AG10803 (cell line): ENCODE measurements at regions not wholly inside any gene's neighbourhood (a gene's known extent, or its start where the extent isn't known, plus 50 kb on each side); places are given as distances from the start of the nearest gene placed in this dataset.

Source experiments
- DNase-seq: peaks from one replicate; pipeline ENCODE4 v3.0.0; 2010; ENCODE audit warnings: low read depth
- H3K4me3 ChIP-seq: 2 replicates; pipeline ENCODE4 v1.5.1; 2011; ENCODE audit warnings: mild to moderate bottlenecking, low read length, control low read depth
- TF ChIP-seq, protein P1 (sequence below): conservative IDR thresholded peaks from 2 replicates; pipeline ENCODE4 v1.5.1; 2011; ENCODE audit warnings: mild to moderate bottlenecking, low read length, control low read depth, inconsistent platforms

DNA sequence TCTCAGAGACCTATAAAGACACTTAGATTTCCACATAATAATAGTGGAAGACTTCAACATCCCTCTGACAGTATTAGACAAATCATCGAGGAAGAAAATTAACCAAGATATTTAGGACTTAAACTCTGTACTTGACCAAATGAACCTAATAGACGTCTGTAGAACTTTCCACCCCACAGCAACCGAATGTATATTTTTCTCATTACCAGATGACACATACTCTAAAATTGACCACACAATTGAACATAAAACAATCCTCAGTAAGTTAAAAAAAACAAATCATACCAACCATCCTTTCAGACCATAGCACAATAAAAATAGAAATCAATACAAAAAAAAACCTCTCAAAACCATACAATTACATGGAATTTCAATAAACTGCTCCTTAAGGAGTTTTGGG lies 201.0 kb downstream of the POSTN start:
- TF ChIP-seq, protein P1, sequence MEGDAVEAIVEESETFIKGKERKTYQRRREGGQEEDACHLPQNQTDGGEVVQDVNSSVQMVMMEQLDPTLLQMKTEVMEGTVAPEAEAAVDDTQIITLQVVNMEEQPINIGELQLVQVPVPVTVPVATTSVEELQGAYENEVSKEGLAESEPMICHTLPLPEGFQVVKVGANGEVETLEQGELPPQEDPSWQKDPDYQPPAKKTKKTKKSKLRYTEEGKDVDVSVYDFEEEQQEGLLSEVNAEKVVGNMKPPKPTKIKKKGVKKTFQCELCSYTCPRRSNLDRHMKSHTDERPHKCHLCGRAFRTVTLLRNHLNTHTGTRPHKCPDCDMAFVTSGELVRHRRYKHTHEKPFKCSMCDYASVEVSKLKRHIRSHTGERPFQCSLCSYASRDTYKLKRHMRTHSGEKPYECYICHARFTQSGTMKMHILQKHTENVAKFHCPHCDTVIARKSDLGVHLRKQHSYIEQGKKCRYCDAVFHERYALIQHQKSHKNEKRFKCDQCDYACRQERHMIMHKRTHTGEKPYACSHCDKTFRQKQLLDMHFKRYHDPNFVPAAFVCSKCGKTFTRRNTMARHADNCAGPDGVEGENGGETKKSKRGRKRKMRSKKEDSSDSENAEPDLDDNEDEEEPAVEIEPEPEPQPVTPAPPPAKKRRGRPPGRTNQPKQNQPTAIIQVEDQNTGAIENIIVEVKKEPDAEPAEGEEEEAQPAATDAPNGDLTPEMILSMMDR = no peak
- H3K4me3 ChIP-seq = no peak overlapping the region
- DNase-seq = no peak

DNA sequence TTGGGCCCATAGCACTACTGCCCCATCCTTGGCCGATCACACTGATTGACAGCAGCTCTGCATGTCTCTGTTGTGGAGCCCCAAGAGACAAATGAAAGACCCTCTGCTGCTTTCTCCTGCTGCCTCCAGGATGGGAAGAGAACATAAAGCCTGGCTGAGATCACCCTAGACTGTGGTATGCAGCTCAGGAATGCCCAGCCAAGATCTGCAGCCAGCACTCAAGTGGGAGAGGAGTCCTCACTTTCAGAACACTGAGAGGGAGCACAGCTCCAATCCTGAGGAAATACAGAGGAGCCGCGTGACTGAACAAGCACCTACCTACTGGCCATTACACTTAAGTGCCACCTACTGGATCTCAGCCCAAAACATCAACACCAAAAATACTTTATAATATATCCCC lies 203.0 kb downstream of the POSTN start:
- H3K4me3 ChIP-seq = no peak overlapping the region
- DNase-seq = no peak
- TF ChIP-seq, protein P1 = no peak

DNA sequence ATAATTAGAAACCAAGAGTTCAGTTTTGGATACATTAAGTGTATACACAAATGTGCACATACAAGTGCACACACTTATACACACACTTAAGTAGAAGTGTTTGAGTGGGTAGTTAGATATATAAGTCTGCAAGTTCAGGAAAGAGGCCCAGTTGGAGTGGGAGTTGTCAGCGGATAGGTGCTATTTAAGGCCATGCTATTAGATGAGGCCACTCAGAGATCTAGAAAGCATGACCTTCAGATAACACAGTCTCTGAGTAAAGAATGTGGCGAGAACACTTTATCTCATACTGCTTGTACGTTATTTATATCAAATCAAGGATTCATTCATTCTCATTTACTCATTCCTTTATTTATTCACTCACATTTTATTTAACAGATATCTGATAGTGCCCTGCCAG lies 206.2 kb downstream of the POSTN start:
- TF ChIP-seq, protein P1 = no peak
- no peak for DNase-seq
- no peak overlapping the region for H3K4me3 ChIP-seq

DNA sequence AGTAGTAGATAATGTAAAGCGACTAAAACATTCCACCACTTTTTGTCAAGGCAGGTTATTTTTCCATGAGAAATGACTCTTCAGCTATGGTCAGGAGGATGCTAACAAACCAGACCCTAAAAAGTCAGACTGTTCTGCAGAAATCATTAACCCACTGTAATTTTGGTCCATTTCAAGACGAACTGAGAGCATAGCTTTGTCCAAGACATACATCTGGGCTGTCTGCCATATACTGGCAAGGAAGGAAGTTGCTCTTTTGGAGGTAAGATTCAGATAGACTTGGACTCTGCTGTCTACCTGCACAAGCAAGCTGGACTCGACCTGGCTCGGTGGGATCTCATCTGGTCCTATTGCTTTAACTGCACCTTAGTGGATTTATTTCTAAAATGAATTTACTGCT lies 207.8 kb downstream of the POSTN start:
- no peak for DNase-seq
- TF ChIP-seq, protein P1 = no peak
- no peak overlapping the region for H3K4me3 ChIP-seq

DNA sequence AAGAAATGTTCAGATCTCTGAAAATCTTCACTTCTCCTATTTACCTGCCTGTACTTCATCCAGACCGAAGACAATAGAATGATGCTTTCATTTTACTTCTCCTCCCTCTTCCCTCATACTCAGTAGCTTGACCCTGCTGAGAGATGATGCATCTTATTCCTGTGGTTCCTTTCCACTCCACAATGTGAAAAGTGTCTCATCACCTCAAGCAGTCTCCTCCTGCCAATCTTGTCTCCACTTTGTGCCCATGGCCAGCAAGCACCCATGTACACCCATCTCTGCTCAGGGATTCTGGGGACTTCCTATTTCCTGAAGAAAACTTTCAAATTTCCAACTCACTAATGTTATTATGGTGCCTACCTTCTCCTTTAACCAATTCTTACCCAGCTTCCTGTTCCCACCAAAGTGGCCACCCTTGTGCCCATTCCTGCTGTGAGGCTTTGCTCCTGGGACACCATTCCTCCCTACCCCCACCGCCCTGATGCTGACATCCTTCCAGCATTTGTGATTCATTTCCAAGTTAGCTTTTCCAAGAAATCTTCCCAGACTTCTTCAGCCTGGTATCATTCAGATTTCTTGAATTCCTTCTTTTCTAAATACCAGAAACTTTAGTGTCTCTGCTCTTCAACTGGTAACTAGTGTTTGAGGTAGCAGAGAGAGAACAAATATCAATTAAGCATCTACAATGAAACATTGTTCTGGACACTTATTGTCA lies 212.5 kb downstream of the POSTN start:
- DNase-seq = peak; percentile 79
- TF ChIP-seq, protein P1 = no peak
- no peak overlapping the region for H3K4me3 ChIP-seq

DNA sequence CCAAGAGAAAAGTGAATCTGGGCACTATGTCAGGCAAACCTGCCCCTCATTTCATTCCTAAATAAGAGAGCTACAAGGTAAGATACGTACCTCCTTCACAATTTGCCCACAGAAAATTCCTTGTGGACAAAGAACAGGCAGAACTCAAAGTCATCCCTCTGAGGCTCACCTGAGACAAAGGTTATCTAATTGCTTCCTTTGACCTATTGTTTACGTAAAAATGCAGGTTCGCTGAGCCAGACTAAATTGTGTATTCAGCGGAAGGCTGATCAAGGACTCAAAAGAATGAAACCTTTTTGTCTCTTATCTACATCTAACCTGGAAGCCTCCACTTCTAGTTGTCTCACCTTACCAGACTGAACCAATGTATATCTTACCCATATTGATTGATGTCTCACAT lies 213.3 kb downstream of the POSTN start:
- DNase-seq = no peak
- H3K4me3 ChIP-seq = no peak overlapping the region

DNA sequence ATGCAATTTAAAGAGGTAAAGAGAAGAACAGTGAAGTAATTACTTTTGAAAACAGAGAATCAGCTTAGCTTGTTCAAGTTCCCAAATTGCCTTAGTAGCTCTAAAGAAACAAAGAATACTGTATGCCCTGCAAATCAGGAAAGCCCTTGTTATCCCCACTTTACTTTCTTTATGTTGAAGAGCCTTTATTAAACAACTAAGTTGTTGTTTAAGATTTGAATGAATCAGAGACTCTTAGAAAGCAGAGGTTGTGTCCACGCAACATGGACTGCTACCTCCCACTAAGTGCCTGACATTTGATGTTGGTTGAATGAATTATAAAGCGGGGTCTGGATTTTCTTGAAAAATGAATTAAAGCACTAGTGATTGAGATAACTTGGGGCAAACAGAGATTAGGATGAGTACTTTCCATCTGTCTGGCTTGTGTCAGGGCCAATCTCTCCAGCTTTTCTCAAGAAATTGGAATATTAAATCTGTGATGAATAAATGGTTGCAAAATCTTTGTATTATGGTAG lies 214.7 kb downstream of the POSTN start:
- TF ChIP-seq, protein P1 = no peak
- no peak overlapping the region for H3K4me3 ChIP-seq
- no peak for DNase-seq

More for the DNA sequence above, 213.3 kb downstream of the POSTN start:
- TF ChIP-seq, protein P1 = no peak
